Activated T-helper 2 cell treated with anti-CD3 and anti-CD28 coated beads, Interferon-gamma antibody, Interleukin-2, Interleukin-4, amounts not matched to agents 10 μg/mL and 5 μg/mL and 100 μg/mL, durations not matched to agents 14 hours and 24 hours and 36 hours (primary cell): ENCODE measurements at regions not wholly inside any gene's neighbourhood (a gene's known extent, or its start where the extent isn't known, plus 50 kb on each side); places are given as distances from the start of the nearest gene placed in this dataset.
"Not testable (repeated sequence)": the region's sequence is repeated elsewhere in the genome, so short reads cannot be mapped to it uniquely, and the experiment has no call there.

Source experiments
- DNase-seq: peaks from one replicate; pipeline ENCODE4 v3.0.0; 2021; ENCODE audit warnings: low spot score
- H3K27ac Mint-ChIP-seq: one replicate; pipeline ENCODE4 v1.8.0; 2021; ENCODE audit warnings: mixed read lengths
- H3K27me3 Mint-ChIP-seq: one replicate; pipeline ENCODE4 v1.8.0; 2021; ENCODE audit warnings: low read depth, mixed read lengths
- H3K36me3 Mint-ChIP-seq: one replicate; pipeline ENCODE4 v1.8.0; 2021; ENCODE audit warnings: low read depth, mixed read lengths
- H3K4me1 Mint-ChIP-seq: one replicate; pipeline ENCODE4 v1.8.0; 2021; ENCODE audit warnings: low read depth, mixed read lengths
- H3K4me3 Mint-ChIP-seq: one replicate; pipeline ENCODE4 v1.8.0; 2021; ENCODE audit warnings: low read depth, mild to moderate bottlenecking, moderate library complexity, mixed read lengths
- H3K9me3 Mint-ChIP-seq: one replicate; pipeline ENCODE4 v1.8.0; 2021; ENCODE audit warnings: mixed read lengths
- intact Hi-C: fragments of 100-400 bp; cut with micrococcal nuclease; formaldehyde crosslinking; loops from one replicate; pipeline ENCODE4 v1.15.1; 2023

DNA sequence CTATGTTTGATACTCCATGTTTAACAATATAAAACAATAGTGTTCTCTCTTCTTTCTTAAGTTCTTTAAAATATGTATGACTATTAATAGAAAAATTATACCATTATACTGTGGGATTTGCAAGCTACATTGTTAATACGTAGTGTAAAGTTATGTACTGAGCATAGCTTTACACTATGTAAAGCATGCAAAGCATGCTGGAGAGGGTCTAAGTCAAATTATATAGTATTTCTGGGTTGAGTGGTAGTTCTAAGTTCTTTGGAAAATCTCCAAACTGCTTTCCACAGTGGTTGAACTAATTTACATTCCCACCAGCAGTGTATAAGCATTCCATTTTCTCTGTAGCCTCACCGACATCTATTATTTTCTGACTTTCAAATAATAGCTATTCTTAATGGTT, 253.0 kb downstream of the RAP2B start:
- no peak overlapping the region for H3K27ac Mint-ChIP-seq
- H3K36me3 Mint-ChIP-seq, result no peaks in the 10 kb centered on the region
- no peaks in the 10 kb centered on the region for H3K4me1 Mint-ChIP-seq
- no peak for DNase-seq
- peaks cover 8% of the 10 kb centered on the region for H3K9me3 Mint-ChIP-seq
- H3K4me3 Mint-ChIP-seq, result no peak overlapping the region
- intact Hi-C loops, result no loop called here
- peaks cover 3% of the 10 kb centered on the region for H3K27me3 Mint-ChIP-seq

- Mint-ChIP-seq H3K9me3 (peaks cover 42% of the 10 kb centered on the region), H3K4me3 (no peak overlapping the region), H3K4me1 (no peaks in the 10 kb centered on the region), H3K27ac (no peak overlapping the region), H3K36me3 (no peaks in the 10 kb centered on the region), H3K27me3 (no peaks in the 10 kb centered on the region)
- intact Hi-C loops, result no loop called here
- no peak for DNase-seq
Observed at GRCh38 chr3:153422314-153422713, 260.3 kb downstream of the RAP2B start.

- peaks cover 38% of the 10 kb centered on the region for H3K9me3 Mint-ChIP-seq
- H3K27me3 Mint-ChIP-seq, H3K27ac Mint-ChIP-seq, H3K4me1 Mint-ChIP-seq, H3K4me3 Mint-ChIP-seq, H3K36me3 Mint-ChIP-seq, DNase-seq, intact Hi-C loops: not testable (repeated sequence)
Observed at GRCh38 chr3:153423820-153424219, 261.8 kb downstream of the RAP2B start.

- no peaks in the 10 kb centered on the region for H3K27me3 Mint-ChIP-seq
- peaks cover 31% of the 10 kb centered on the region for H3K9me3 Mint-ChIP-seq
- H3K36me3 Mint-ChIP-seq, result no peaks in the 10 kb centered on the region
- no peak for DNase-seq
- intact Hi-C loops, result no loop called here
- H3K27ac Mint-ChIP-seq, result no peak overlapping the region
- no peaks in the 10 kb centered on the region for H3K4me1 Mint-ChIP-seq
- H3K4me3 Mint-ChIP-seq, result no peak overlapping the region
Observed at GRCh38 chr3:153426344-153426743, 264.3 kb downstream of the RAP2B start.

DNA sequence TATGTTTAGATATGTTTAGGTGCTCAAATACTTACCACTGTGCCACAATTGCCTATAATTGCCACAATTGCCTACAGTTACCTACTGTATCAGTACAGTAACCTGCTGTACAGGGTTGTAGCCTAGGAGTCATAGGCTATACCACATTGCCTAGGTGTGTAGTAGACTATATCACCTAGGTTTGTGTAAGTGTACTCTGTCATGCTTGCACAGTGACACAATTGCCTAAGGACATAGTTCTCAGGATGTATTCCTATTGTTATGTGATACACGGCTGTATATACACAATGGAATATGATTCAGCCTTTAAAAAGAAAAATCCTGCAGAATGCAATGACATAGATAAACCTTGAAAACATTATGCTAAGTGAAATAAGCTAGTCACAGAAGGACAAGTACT, 264.8 kb downstream of the RAP2B start:
- Mint-ChIP-seq H3K9me3 (peaks cover 31% of the 10 kb centered on the region), H3K36me3 (no peaks in the 10 kb centered on the region), H3K27me3 (no peaks in the 10 kb centered on the region), H3K27ac (no peak overlapping the region), H3K4me3 (no peak overlapping the region), H3K4me1 (no peaks in the 10 kb centered on the region)
- no peak for DNase-seq
- intact Hi-C loops, result no loop called here

- no peak overlapping the region for H3K27ac Mint-ChIP-seq
- intact Hi-C loops, result no loop called here
- no peak for DNase-seq
- no peaks in the 10 kb centered on the region for H3K36me3 Mint-ChIP-seq
- no peaks in the 10 kb centered on the region for H3K4me1 Mint-ChIP-seq
- no peak overlapping the region for H3K4me3 Mint-ChIP-seq
- peaks cover 1% of the 10 kb centered on the region for H3K9me3 Mint-ChIP-seq
- H3K27me3 Mint-ChIP-seq, result no peaks in the 10 kb centered on the region
Observed at GRCh38 chr3:153429821-153430220, 267.8 kb downstream of the RAP2B start.

DNA sequence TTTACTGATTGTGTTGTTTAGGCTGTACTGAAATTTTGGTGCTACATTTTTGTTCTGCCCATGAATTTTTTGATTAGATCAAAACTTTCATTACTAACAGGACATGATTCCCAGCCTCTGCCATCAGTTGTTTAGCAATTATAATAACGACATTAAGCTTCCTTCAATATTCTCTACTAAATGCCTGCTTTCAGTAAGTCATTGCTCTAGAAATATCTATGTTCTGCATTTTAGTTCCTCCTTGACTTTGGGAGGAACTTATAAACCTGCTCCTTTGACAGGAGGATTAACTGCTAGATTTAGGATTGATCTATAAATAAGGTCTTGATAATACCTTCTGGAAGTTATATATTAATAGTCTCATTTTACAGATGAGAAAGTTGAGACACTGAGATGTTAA, 269.1 kb downstream of the RAP2B start:
- Mint-ChIP-seq H3K27ac (no peak overlapping the region), H3K9me3 (no peaks in the 10 kb centered on the region)
- intact Hi-C loops, result no loop called here

DNA sequence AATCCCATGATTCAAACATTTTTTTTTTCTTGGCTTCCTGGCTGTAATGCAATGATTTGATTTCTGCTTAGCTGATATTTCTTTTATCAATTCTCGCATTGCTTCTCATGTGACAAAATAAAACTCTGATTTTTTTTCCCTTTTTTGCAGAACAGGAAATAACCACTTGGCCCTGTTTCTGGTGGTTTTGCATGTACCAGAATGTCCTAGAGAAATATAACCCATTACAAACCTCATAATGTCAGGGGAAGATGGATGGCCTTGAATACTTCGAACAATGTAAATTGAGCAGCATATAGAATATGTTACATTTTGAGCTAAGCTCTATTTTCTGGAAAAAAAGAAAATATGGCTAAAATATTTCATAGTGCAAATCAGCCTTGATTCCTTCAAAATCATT, 275.6 kb downstream of the RAP2B start:
- Mint-ChIP-seq H3K27me3 (peaks cover 1% of the 10 kb centered on the region), H3K36me3 (no peaks in the 10 kb centered on the region), H3K4me3 (no peak overlapping the region), H3K4me1 (peaks cover 8% of the 10 kb centered on the region), H3K27ac (no peak overlapping the region), H3K9me3 (no peaks in the 10 kb centered on the region)
- intact Hi-C loops, result no loop called here
- DNase-seq, result no peak

More for the DNA sequence above, 269.1 kb downstream of the RAP2B start:
- no peak for DNase-seq
- H3K27me3 Mint-ChIP-seq, result no peaks in the 10 kb centered on the region
- no peaks in the 10 kb centered on the region for H3K4me1 Mint-ChIP-seq
- no peak overlapping the region for H3K4me3 Mint-ChIP-seq
- H3K36me3 Mint-ChIP-seq, result no peaks in the 10 kb centered on the region

DNA sequence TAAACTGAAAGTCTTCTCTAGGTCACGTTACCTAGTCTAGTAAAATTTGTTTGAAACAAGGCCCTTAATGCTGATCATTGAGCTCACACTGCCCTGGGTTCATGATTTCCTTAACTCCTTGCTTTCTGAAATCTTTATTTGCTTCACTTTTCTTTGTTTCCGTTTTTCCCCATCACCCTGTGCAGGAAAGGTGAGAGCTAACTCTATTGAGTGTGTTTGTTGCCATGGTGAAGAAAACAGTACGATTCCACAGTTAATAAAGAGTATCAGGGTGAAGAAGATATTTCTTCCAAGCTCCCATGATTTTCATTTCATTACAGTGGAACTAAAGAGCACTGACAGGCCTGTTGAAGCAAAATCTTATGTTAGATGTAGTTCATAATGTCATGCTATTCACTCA, 276.2 kb downstream of the RAP2B start:
- Mint-ChIP-seq H3K36me3 (no peaks in the 10 kb centered on the region), H3K27me3 (peaks cover 1% of the 10 kb centered on the region), H3K27ac (no peak overlapping the region), H3K4me3 (no peak overlapping the region), H3K4me1 (peaks cover 12% of the 10 kb centered on the region), H3K9me3 (no peaks in the 10 kb centered on the region)
- no peak for DNase-seq
- intact Hi-C loops, result no loop called here

GRCh38 chr3:153439780-153440179, 277.8 kb downstream of the RAP2B start:
- Mint-ChIP-seq H3K27ac (no peak overlapping the region), H3K4me3 (no peak overlapping the region), H3K27me3 (peaks cover 1% of the 10 kb centered on the region), H3K36me3 (no peaks in the 10 kb centered on the region), H3K4me1 (peaks cover 15% of the 10 kb centered on the region), H3K9me3 (no peaks in the 10 kb centered on the region)
- DNase-seq, result no peak
- intact Hi-C loops, result no loop called here

DNA sequence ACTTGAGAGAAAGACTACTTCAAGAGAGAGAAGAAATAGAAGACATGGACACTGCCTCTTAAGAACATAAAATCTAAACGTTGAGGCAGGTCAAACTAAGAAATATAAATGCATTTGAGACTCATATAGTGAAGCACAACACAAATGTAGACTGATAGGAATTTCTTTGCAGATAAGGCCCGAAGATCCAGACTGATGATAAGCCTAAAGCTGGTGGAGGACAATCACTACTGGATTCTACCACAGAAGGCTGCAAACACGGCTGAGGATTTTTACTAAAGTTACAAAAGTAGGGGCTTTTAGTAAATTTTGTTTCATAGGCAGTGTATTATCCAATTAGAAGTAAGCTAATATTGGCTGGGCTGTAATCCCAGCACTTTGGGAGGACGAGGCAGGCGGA, 278.3 kb downstream of the RAP2B start:
- Mint-ChIP-seq H3K9me3 (no peaks in the 10 kb centered on the region), H3K36me3 (no peaks in the 10 kb centered on the region), H3K27me3 (peaks cover 1% of the 10 kb centered on the region), H3K4me1 (peaks cover 15% of the 10 kb centered on the region), H3K4me3 (no peak overlapping the region), H3K27ac (no peak overlapping the region)
- no peak for DNase-seq
- intact Hi-C loops, result no loop called here

DNA sequence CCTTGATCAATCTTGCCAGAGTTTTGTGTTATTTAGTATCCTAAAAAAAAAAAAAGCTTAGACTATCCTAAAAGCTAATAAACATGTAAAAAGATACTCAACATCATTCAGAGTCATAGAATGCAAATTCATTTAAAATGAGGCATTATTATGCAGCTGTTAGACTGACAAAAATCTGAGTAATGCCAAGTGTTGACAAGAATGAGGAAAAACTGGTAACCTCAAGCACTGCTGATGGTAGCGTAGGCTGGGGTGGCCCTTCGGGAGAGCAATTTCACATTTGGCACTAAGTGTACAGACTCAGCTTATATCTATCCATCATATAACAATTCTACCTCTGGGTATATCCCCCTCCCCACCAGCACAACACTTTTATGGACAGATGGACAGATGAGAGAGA, 280.4 kb downstream of the RAP2B start:
- DNase-seq, result no peak
- Mint-ChIP-seq H3K9me3 (no peaks in the 10 kb centered on the region), H3K36me3 (no peaks in the 10 kb centered on the region), H3K27ac (no peak overlapping the region), H3K4me3 (no peak overlapping the region), H3K4me1 (peaks cover 15% of the 10 kb centered on the region), H3K27me3 (peaks cover 1% of the 10 kb centered on the region)
- intact Hi-C loops, result no loop called here

DNA sequence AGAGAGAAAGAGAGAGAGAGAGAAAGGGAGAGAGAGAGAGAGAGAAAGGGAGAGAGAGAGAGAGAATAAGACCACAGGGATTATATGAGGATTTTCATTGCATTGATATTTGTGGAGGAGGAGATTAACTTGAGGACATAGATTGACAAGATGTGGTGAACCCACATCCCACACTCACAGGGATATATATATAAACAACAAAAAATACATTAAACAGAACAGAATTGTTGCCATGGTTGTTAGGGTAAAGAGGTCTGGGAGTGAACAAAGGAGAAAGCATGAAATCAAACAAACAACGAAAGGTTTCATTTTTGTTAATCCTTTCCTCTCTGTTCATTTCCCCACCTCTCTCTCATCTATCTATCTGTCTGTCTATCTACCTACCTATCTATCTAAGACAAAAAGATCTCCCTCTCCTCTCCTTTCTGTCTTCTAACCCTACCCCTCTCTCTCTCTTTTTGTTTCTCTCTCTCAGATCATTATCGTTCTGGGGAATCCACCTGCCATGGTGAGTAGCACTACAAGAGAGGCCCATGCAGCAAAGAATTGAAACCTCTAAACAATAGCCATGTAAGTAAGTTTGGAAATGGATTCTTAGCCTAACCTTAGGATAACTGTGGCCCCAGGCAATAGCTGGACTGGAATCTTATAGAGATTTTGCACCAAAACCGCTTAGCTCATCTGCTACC, 280.9 kb downstream of the RAP2B start:
- H3K36me3 Mint-ChIP-seq, result no peaks in the 10 kb centered on the region
- no peaks in the 10 kb centered on the region for H3K9me3 Mint-ChIP-seq
- peaks cover 13% of the 10 kb centered on the region for H3K4me1 Mint-ChIP-seq
- intact Hi-C loops, result no loop called here
- no peak for DNase-seq
- no peak overlapping the region for H3K4me3 Mint-ChIP-seq
- peaks cover 1% of the 10 kb centered on the region for H3K27me3 Mint-ChIP-seq
- H3K27ac Mint-ChIP-seq, result no peak overlapping the region

DNA sequence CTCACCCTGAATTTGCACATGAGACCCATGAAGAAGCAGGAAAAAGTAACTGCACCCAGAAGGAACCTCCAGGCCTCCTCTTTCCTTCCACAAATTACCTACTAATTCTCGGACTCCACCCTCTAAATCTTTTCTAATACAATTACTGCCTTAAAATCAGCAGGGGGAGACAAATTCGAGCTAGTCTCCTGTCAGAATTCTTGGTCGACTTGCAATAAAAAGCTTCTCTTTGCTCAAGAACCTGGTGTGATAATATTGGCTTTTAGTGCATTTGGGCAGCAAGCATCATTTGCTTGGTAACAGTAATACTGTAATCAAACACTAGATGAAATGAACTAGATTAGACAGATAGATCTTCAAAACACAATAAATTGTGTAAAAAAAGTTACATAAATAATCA, 281.9 kb downstream of the RAP2B start:
- Mint-ChIP-seq H3K27me3 (peaks cover 1% of the 10 kb centered on the region), H3K36me3 (no peaks in the 10 kb centered on the region), H3K4me3 (no peak overlapping the region), H3K9me3 (no peaks in the 10 kb centered on the region), H3K27ac (no peak overlapping the region), H3K4me1 (peaks cover 13% of the 10 kb centered on the region)
- intact Hi-C loops, result loop anchor here (1.0 kb wide), 1 partner anchor 325 kb away; no protein-coding TSS in a partner anchor
- DNase-seq, result no peak
